ENCODE measurements at regions not wholly inside any gene's neighbourhood (a gene's known extent, or its start where the extent isn't known, plus 50 kb on each side); places are given as distances from the start of the nearest gene placed in this dataset.

DNA sequence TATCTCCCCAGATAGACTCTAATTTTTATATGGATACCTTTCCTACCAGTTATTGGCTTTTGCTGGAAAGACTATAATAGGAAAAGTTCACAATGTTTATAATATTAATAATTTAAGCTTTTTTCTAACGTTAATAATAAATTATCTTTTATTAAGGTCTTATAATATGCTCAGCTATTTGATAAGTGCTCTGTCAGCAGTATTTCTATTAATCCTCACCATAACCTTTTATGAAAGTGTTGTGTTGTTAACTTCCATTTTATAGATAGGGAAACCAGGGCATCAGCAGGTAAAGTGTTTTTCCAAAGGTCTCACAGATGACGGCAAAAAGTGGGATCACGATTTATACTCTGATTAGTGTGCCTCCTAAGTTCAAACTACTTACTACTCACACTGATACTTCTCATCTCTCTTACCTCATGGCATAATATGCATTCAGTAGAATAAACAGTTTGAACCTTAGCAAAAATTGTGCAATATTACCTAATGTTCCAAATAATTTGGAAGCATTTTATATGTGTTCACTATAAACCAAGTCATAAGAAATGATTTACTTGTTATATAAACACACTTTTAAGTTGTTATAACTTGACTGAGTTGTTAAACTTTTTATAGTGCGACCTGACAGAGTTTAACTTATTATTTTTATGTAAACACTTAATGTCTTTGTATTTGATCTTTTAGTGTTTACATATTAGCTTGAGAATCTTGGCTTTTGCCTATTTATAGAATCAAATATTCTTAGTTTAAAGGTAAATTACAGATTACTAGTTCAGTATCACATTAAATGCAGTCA, 274.9 kb upstream of the DCBLD2 start:
- H3K36me3 ChIP-seq (ENCODE audit: control insufficient read depth, insufficient read depth, low read length) = no peaks in the 10 kb centered on the region
- no peaks in the 10 kb centered on the region for H3K9me3 ChIP-seq (ENCODE audit: control insufficient read depth, insufficient read depth, low read length)
- no peak overlapping the region for H3K27ac ChIP-seq (ENCODE audit: low read length)
- no peak overlapping the region for H3K4me3 ChIP-seq (ENCODE audit: low read length)
- H3K4me1 ChIP-seq (ENCODE audit: control insufficient read depth, insufficient read depth, low read length) = no peaks in the 10 kb centered on the region
- H3K27me3 ChIP-seq (ENCODE audit: control insufficient read depth, insufficient read depth, low read length) = no peaks in the 10 kb centered on the region
- no peak for DNase-seq (ENCODE audit: low read depth, low spot score)
- WGBS (ENCODE audit: insufficient coverage, insufficient read length) = no CpG with 5 or more reads among the region's 4 CpGs

DNA sequence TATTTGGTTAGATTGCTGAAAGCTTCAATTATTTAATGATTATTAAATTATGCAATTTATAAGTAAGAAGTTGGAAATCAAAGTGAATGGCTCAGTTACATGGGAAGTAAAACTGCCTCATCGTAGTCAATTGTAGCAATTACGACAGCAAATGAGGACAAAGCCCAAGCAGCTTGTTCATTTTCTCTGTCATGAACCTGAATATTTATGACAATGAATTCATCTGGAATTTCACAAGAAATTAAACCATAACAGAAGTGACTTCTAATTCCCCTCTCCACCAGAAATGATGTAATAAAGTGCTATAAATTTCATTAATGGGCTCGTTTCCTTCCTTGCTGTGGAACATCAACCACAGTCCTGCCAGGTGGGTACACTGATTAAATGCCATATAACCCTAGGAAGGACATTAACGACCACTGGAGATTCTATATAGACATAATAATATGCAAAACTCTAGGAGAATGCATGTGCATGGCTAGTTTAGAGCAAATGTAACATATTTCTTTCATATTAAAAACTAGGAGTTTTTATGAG, 273.8 kb upstream of the DCBLD2 start:
- no peaks in the 10 kb centered on the region for H3K36me3 ChIP-seq (ENCODE audit: control insufficient read depth, insufficient read depth, low read length)
- no peak overlapping the region for H3K27ac ChIP-seq (ENCODE audit: low read length)
- H3K4me3 ChIP-seq (ENCODE audit: low read length) = no peak overlapping the region
- H3K9me3 ChIP-seq (ENCODE audit: control insufficient read depth, insufficient read depth, low read length) = no peaks in the 10 kb centered on the region
- WGBS (ENCODE audit: insufficient coverage, insufficient read length) = no CpG with 5 or more reads among the region's 4 CpGs
- DNase-seq (ENCODE audit: low read depth, low spot score) = no peak
- no peaks in the 10 kb centered on the region for H3K27me3 ChIP-seq (ENCODE audit: control insufficient read depth, insufficient read depth, low read length)
- no peaks in the 10 kb centered on the region for H3K4me1 ChIP-seq (ENCODE audit: control insufficient read depth, insufficient read depth, low read length)

DNA sequence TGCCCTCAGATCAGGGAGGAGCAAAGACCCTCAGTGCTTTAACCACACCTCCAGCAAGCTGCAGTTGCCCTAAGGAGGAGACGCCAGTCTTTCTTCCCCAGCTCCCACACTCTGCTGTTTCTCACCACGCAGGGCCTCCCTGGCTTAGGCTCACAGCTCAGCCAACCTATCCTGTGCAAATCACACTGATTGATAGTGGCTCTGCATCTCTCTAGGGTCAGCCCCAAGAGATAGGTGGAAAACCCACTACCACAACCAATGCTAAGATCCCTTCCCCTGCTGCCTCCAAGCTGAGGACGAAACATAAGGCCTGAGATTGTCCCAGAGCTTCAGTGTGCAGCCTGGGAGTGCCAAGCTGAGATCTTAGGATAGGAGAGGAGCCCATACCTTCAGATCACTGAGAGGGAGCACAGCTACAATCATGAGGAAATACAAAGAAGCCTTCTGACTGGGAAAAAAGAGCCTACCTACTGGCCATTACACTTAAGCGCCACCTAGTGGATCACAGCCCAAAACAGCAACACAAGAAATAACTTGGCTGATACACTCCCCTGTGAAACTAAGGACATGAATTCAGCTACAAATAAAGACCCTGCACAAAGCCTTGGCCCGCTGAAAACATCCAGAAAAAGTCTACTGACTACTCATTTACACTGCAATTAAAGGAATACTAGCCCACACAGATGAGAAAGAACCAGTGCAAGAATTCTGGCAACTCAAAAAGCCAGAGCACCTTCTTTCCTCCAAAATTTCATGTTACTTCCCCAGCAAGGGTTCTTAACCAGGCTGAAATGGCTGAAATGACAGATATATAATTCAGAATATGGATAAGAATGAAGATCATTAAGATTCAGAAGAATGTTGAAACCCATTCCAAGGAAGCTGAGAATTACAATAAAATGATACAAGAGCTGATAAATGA, 271.5 kb upstream of the DCBLD2 start:
- peak; percentile 52 for DNase-seq (ENCODE audit: low read depth, low spot score)
- H3K4me3 ChIP-seq (ENCODE audit: low read length) = no peak overlapping the region
- no peaks in the 10 kb centered on the region for H3K36me3 ChIP-seq (ENCODE audit: control insufficient read depth, insufficient read depth, low read length)
- WGBS (ENCODE audit: insufficient coverage, insufficient read length) = no CpG with 5 or more reads among the region's 5 CpGs
- no peaks in the 10 kb centered on the region for H3K9me3 ChIP-seq (ENCODE audit: control insufficient read depth, insufficient read depth, low read length)
- H3K4me1 ChIP-seq (ENCODE audit: control insufficient read depth, insufficient read depth, low read length) = no peaks in the 10 kb centered on the region
- no peak overlapping the region for H3K27ac ChIP-seq (ENCODE audit: low read length)
- H3K27me3 ChIP-seq (ENCODE audit: control insufficient read depth, insufficient read depth, low read length) = no peaks in the 10 kb centered on the region

DNA sequence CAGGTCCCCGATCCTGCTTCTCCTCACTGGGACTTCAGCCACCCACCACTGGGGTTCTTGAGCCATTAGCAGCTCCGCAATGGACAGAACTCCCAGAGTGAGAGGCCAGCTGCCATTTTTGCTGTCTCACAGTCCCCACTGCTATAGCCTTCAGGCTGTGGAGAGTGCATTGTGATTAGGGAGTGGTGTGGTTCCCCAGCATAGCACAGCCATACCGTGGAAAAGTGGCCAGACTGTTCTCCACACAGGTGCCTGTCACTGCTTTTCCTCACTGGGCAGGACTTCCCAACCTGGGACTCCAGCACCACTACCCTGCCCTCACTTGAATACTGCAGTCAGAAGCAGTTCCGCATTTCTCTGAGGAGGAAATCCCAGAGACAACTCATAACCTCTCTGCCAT, 270.3 kb upstream of the DCBLD2 start:
- H3K4me1 ChIP-seq (ENCODE audit: control insufficient read depth, insufficient read depth, low read length) = no peaks in the 10 kb centered on the region
- H3K27ac ChIP-seq (ENCODE audit: low read length) = no peak overlapping the region
- DNase-seq (ENCODE audit: low read depth, low spot score) = no peak
- H3K9me3 ChIP-seq (ENCODE audit: control insufficient read depth, insufficient read depth, low read length) = no peaks in the 10 kb centered on the region
- no peak overlapping the region for H3K4me3 ChIP-seq (ENCODE audit: low read length)
- no peaks in the 10 kb centered on the region for H3K36me3 ChIP-seq (ENCODE audit: control insufficient read depth, insufficient read depth, low read length)
- no CpG with 5 or more reads among the region's 4 CpGs for WGBS (ENCODE audit: insufficient coverage, insufficient read length)
- no peaks in the 10 kb centered on the region for H3K27me3 ChIP-seq (ENCODE audit: control insufficient read depth, insufficient read depth, low read length)

DNA sequence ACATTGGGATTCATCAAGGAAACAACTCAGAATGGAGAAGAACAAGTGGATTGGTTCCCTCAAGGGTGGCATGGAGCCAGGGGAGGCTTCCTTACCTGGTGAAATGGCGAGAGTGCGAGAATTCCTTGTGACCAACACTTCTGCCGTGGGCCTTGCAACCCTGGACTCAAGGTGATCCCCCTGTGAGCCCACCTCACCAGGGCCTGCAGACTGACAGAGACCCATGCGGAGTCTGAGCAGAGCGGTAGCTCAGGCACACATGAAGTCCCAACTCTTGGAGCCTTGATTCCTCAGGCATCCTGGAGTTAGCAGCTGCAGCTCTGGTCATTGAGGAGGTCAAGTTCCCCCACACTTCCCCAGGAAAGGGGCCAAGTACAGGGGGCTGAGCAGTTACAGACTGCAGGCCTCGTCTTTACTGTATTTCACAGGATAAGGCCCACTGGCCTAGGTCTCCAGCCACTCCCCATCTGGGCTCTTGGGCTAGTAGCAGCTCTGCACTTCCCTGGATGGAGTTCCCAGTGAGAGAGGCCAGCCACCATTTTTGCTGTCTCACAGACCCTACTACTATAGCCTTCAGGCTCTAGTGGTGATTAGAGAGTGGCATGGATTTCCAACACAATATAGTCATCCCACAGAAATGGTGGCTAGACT, 269.5 kb upstream of the DCBLD2 start:
- no peak for DNase-seq (ENCODE audit: low read depth, low spot score)
- H3K27ac ChIP-seq (ENCODE audit: low read length) = no peak overlapping the region
- no peaks in the 10 kb centered on the region for H3K27me3 ChIP-seq (ENCODE audit: control insufficient read depth, insufficient read depth, low read length)
- no peaks in the 10 kb centered on the region for H3K9me3 ChIP-seq (ENCODE audit: control insufficient read depth, insufficient read depth, low read length)
- H3K36me3 ChIP-seq (ENCODE audit: control insufficient read depth, insufficient read depth, low read length) = no peaks in the 10 kb centered on the region
- H3K4me3 ChIP-seq (ENCODE audit: low read length) = no peak overlapping the region
- no peaks in the 10 kb centered on the region for H3K4me1 ChIP-seq (ENCODE audit: control insufficient read depth, insufficient read depth, low read length)
- no CpG with 5 or more reads among the region's 6 CpGs for WGBS (ENCODE audit: insufficient coverage, insufficient read length)

DNA sequence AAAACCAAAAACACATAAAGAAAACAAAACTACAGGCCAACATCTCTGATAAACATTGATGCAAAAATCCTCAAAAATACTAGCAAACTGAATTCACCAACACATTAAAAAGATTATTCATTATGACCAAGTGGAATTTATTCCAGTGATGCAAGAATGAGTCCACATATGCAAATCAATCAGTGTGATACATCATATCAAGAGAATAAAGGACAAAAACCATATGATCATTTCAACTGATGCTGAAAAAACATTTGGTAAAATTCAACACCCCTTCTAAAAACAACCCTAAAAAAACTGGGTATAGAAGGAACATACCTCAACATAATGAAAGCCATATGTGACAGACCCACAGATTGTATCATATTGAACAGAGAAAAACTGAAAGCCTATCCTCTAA, 265.6 kb upstream of the DCBLD2 start:
- Histone ChIP-seq H3K4me1 (ENCODE audit: control insufficient read depth, insufficient read depth, low read length) (peaks cover 1% of the 10 kb centered on the region; the same call in 1 of the 2 replicates), H3K27me3 (ENCODE audit: control insufficient read depth, insufficient read depth, low read length) (no peaks in the 10 kb centered on the region), H3K27ac (ENCODE audit: low read length) (no peak overlapping the region), H3K9me3 (ENCODE audit: control insufficient read depth, insufficient read depth, low read length) (no peaks in the 10 kb centered on the region), H3K36me3 (ENCODE audit: control insufficient read depth, insufficient read depth, low read length) (no peaks in the 10 kb centered on the region), H3K4me3 (ENCODE audit: low read length) (no peak overlapping the region)
- DNase-seq (ENCODE audit: low read depth, low spot score) = no peak

DNA sequence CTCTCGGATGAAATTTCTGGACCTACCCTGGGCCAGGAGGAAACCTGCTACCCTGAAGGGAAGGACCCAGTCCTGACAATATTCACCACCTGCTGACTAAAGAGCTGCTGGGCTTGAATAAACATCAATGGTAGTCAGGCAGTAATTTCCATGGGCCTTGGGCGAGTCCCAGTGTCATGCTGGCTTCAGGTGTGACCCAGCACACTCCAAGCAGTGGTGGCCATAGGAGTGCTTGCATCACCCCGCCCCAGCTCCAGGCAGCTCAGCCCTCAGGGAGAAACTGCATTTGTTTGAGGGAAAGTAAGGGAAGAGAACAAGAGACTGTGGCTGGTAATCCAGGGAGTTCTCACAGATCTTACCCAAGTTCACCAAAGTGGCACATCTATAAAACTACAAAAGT, 261.8 kb upstream of the DCBLD2 start:
- H3K27ac ChIP-seq (ENCODE audit: low read length) = no peak overlapping the region
- peaks cover 1% of the 10 kb centered on the region; the same call in 1 of the 2 replicates for H3K4me1 ChIP-seq (ENCODE audit: control insufficient read depth, insufficient read depth, low read length)
- peaks cover 6% of the 10 kb centered on the region for H3K9me3 ChIP-seq (ENCODE audit: control insufficient read depth, insufficient read depth, low read length)
- no peaks in the 10 kb centered on the region for H3K36me3 ChIP-seq (ENCODE audit: control insufficient read depth, insufficient read depth, low read length)
- DNase-seq (ENCODE audit: low read depth, low spot score) = no peak
- no peaks in the 10 kb centered on the region for H3K27me3 ChIP-seq (ENCODE audit: control insufficient read depth, insufficient read depth, low read length)
- no CpG with 5 or more reads among the region's 3 CpGs for WGBS (ENCODE audit: insufficient coverage, insufficient read length)
- no peak overlapping the region for H3K4me3 ChIP-seq (ENCODE audit: low read length)

DNA sequence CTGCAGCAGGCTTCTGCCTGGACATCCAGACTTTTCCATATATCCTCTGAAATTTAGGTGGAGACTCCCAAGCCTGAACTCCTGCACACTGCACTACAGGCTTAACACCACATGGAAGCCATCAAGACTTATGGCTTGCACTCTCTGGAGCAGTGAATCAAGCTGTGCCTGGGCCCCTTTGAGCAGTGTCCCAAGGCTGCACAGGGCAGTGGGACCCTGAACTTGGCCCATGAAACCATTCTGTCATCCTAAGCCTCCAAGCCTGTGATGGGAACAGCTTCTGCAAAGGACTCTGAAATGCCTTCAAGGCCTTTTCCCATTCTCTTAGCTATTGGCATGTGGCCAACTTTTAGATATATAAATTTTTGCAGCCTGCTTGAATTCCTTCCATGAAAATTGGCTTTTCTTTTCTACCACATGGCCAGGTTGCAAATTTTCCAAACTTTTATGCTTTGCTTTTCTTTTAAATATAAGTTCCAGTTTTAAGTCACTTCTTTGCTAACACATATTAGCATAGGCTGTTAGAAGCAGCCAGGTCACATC, 257.8 kb upstream of the DCBLD2 start:
- Histone ChIP-seq H3K4me1 (ENCODE audit: control insufficient read depth, insufficient read depth, low read length) (peaks cover 1% of the 10 kb centered on the region; the same call in 1 of the 2 replicates), H3K36me3 (ENCODE audit: control insufficient read depth, insufficient read depth, low read length) (no peaks in the 10 kb centered on the region), H3K27ac (ENCODE audit: low read length) (no peak overlapping the region), H3K9me3 (ENCODE audit: control insufficient read depth, insufficient read depth, low read length) (peaks cover 6% of the 10 kb centered on the region), H3K27me3 (ENCODE audit: control insufficient read depth, insufficient read depth, low read length) (no peaks in the 10 kb centered on the region), H3K4me3 (ENCODE audit: low read length) (no peak overlapping the region)
- no peak for DNase-seq (ENCODE audit: low read depth, low spot score)

DNA sequence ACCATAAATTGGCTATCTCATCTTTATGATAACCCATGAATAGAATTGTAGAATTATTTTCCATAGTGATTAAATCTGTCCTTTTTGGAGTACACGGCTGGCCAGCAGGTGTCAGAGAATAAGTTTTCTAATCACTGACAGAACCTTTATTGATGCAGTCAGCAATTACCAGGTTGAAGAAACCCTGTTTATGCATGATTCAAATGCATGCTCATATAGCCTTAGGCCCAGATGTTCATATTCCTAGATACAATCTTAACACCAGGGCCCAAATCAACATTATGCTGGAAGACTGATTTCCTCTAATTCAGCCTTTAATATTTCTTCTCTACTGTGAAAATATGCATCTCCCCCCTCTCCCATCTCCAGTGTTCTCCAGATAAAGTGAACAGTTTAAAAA, 243.5 kb upstream of the DCBLD2 start:
- no CpG with 5 or more reads among the region's 1 CpG for WGBS (ENCODE audit: insufficient coverage, insufficient read length)
- H3K9me3 ChIP-seq (ENCODE audit: control insufficient read depth, insufficient read depth, low read length) = no peaks in the 10 kb centered on the region; the same call in 1 of the 2 replicates
- no peak overlapping the region for H3K27ac ChIP-seq (ENCODE audit: low read length)
- no peak for DNase-seq (ENCODE audit: low read depth, low spot score)
- no peaks in the 10 kb centered on the region for H3K27me3 ChIP-seq (ENCODE audit: control insufficient read depth, insufficient read depth, low read length)
- H3K36me3 ChIP-seq (ENCODE audit: control insufficient read depth, insufficient read depth, low read length) = no peaks in the 10 kb centered on the region
- no peaks in the 10 kb centered on the region; the same call in 1 of the 2 replicates for H3K4me1 ChIP-seq (ENCODE audit: control insufficient read depth, insufficient read depth, low read length)
- H3K4me3 ChIP-seq (ENCODE audit: low read length) = no peak overlapping the region

DNA sequence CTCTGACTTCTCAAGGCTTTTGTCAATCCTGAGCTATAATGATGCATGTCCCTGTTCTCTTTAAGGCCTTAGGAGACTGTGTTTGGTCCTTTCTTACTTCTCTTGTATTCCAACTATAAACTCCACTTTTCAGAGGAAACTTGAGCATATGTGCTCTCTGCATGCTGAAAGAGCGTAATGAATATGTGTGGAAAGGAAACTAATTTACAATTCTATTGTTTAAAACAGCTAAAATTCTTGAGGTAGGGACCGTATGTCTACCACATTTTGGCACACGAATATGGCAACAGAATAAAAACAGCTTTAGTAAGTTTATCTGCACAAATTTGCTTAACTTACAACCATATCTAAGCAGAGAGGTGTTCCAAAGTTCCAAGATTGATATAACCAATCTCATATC, 242.0 kb upstream of the DCBLD2 start:
- Histone ChIP-seq H3K4me1 (ENCODE audit: control insufficient read depth, insufficient read depth, low read length) (no peaks in the 10 kb centered on the region; the same call in 1 of the 2 replicates), H3K36me3 (ENCODE audit: control insufficient read depth, insufficient read depth, low read length) (no peaks in the 10 kb centered on the region), H3K27ac (ENCODE audit: low read length) (no peak overlapping the region), H3K9me3 (ENCODE audit: control insufficient read depth, insufficient read depth, low read length) (no peaks in the 10 kb centered on the region; the same call in 1 of the 2 replicates), H3K4me3 (ENCODE audit: low read length) (no peak overlapping the region), H3K27me3 (ENCODE audit: control insufficient read depth, insufficient read depth, low read length) (no peaks in the 10 kb centered on the region)
- DNase-seq (ENCODE audit: low read depth, low spot score) = no peak
- no CpG with 5 or more reads among the region's 3 CpGs for WGBS (ENCODE audit: insufficient coverage, insufficient read length)
